SK-N-SH treated with all-trans-retinoic acid at 6 μM for 48 hours (cell line): ENCODE measurements at regions not wholly inside any gene's neighbourhood (a gene's known extent, or its start where the extent isn't known, plus 50 kb on each side); places are given as distances from the start of the nearest gene placed in this dataset.

Experiments
- CSRNP3 ChIP-seq: fragments of 250-450 bp; sonication (Bioruptor Pico); IDR thresholded peaks from 2 replicates; pipeline ENCODE4 v1.5.1; 2021; ENCODE audit warnings: mild to moderate bottlenecking, moderate library complexity

- no peak for TF ChIP-seq CSRNP3
Observed at GRCh38 chr14:100486025-100486828, 101.0 kb downstream of the BEGAIN start (continued).
